GM12878 (cell line): ENCODE measurements at regions not wholly inside any gene's neighbourhood (a gene's known extent, or its start where the extent isn't known, plus 50 kb on each side); places are given as distances from the start of the nearest gene placed in this dataset.
A peak's percentile ranks its signal among the peaks of the same experiment; 100 is the strongest.
"Not testable (repeated sequence)": the region's sequence is repeated elsewhere in the genome, so short reads cannot be mapped to it uniquely, and the experiment has no call there.

Experiments used
- ATAC-seq: fragments of 200-7000 bp; cut with Tn5 transposase; 3 replicates; pipeline ENCODE4 v1.9.1; 2020; ENCODE audit warnings: mild to moderate bottlenecking, moderate library complexity
- BruUV-seq: library from RNA; stranded (reverse); fragments of 400-500 nt; replicated peaks from 2 replicates; lab custom pipeline; 2021; lab: Mats Ljungman, UMichigan
- CTCF ChIA-PET: fragments of 300-600 bp; sonication (Branson Sonifier 250); formaldehyde crosslinking; extraction: SDS; loops from one replicate; lab custom pipeline; 2021; ENCODE audit warnings: inconsistent platforms; lab: Yijun Ruan, JAX
- POLR2A ChIA-PET: fragments of 350-600 bp; formaldehyde crosslinking; extraction: SDS; loops from one replicate; lab custom pipeline; 2021; ENCODE audit warnings: inconsistent platforms; lab: Charles Lee
- RAD21 ChIA-PET: fragments of 300-600 bp; sonication (Branson Sonifier 250); formaldehyde crosslinking; loops from one replicate; lab custom pipeline; 2023; ENCODE audit warnings: antibody characterized with exemption; ENCODE audit not compliant: unreplicated experiment; lab: Charles Lee
- SMC1A ChIA-PET: fragments of 300-600 bp; sonication (Branson Sonifier 250); formaldehyde crosslinking; loops from one replicate; lab custom pipeline; 2023; ENCODE audit not compliant: unreplicated experiment, uncharacterized antibody; lab: Charles Lee
- DNase-seq: peaks from one replicate; pipeline ENCODE4 v3.0.0-alpha.2; 2011; ENCODE audit warnings: low read depth, low spot score
- FAIRE-seq: peaks from 3 replicates; lab custom pipeline; 2011; peaks lifted over from hg19 to GRCh38; lab: Jason Lieb, UNC
- H2AFZ ChIP-seq: 2 replicates; pipeline ENCODE4 v1.6.0; 2011; ENCODE audit warnings: low read depth, low read length, control low read depth; ENCODE audit not compliant: control insufficient read depth
- H3K27ac ChIP-seq: 2 replicates; pipeline ENCODE4 v1.5.1; 2011; ENCODE audit warnings: control low read depth; ENCODE audit not compliant: control insufficient read depth, insufficient read depth
- H3K27me3 ChIP-seq, 2 experiments: replicated peaks in 1 of 2; 2 replicates each; pipeline versions ENCODE4 v1.6.0 to v1.6.1; 2011; ENCODE audit warnings: low read length in 1 of 2; ENCODE audit not compliant: control insufficient read depth in 2 of 2, insufficient read depth in 2 of 2
- H3K36me3 ChIP-seq, 2 experiments: 2 replicates each; pipeline ENCODE4 v1.5.1; 2011; ENCODE audit warnings: low read length in 1 of 2; ENCODE audit not compliant: control insufficient read depth in 2 of 2, insufficient read depth in 2 of 2
- H3K4me1 ChIP-seq: 2 replicates; pipeline ENCODE4 v1.6.1; 2011; ENCODE audit warnings: mild to moderate bottlenecking, low read length, moderate library complexity, mixed read lengths; ENCODE audit not compliant: control insufficient read depth, insufficient read depth
- H3K4me2 ChIP-seq: 2 replicates; pipeline ENCODE4 v1.6.0; 2011; ENCODE audit warnings: control low read depth; ENCODE audit not compliant: control insufficient read depth, insufficient read depth
- H3K4me3 ChIP-seq: fragments of 200-600 bp; sonication (generic); 2 replicates; pipeline ENCODE4 v1.5.1; 2016
- H3K79me2 ChIP-seq: 2 replicates; pipeline ENCODE4 v1.6.0; 2011; ENCODE audit warnings: low read length; ENCODE audit not compliant: control insufficient read depth, insufficient read depth
- H3K9ac ChIP-seq: 2 replicates; pipeline ENCODE4 v1.8.0; 2011; ENCODE audit warnings: low read length, control low read depth, mixed read lengths; ENCODE audit not compliant: control insufficient read depth, insufficient read depth
- H3K9me3 ChIP-seq: replicated peaks from 3 replicates; pipeline ENCODE4 v1.5.1; 2011; ENCODE audit warnings: mild to moderate bottlenecking, low read length; ENCODE audit not compliant: control insufficient read depth, insufficient read depth
- H4K20me1 ChIP-seq: 2 replicates; pipeline ENCODE4 v1.6.0; 2011; ENCODE audit not compliant: control insufficient read depth, insufficient read depth
- CTCF ChIP-seq, 3 experiments: IDR thresholded peaks in 2 of 3; conservative IDR thresholded peaks in 1 of 3; 2 replicates each; pipeline ENCODE4 v1.5.1; 2011; ENCODE audit warnings: low read depth in 3 of 3, low read length in 3 of 3, mild to moderate bottlenecking in 3 of 3, control low read depth in 2 of 3, moderate library complexity in 2 of 3, inconsistent platforms in 1 of 3, mixed read lengths in 1 of 3; ENCODE audit not compliant: control insufficient read depth in 2 of 3, insufficient read depth in 1 of 3; ENCODE audit errors: extremely low read depth in 1 of 3
- GABPA ChIP-seq: IDR thresholded peaks from 2 replicates; pipeline ENCODE4 v1.6.1; 2014; ENCODE audit warnings: antibody characterized with exemption, low read depth, mild to moderate bottlenecking, inconsistent platforms
- MEF2B ChIP-seq: fragments of 450-650 bp; IDR thresholded peaks from 2 replicates; pipeline ENCODE4 v1.6.1; 2018; ENCODE audit warnings: mild to moderate bottlenecking, moderate library complexity; ENCODE audit not compliant: partially characterized antibody, poor library complexity, severe bottlenecking
- ZNF217 ChIP-seq: fragments of 450-650 bp; IDR thresholded peaks from 2 replicates; pipeline ENCODE4 v1.6.1; 2017; ENCODE audit warnings: antibody characterized with exemption, mild to moderate bottlenecking
- WGBS: methylation state at CpG from one replicate; pipeline ENCODE4 v1.1.6; 2016; ENCODE audit warnings: low lambda C conversion rate; ENCODE audit not compliant: insufficient replicate concordance, insufficient coverage; ENCODE audit errors: missing lambda C conversion rate; 5-methylcytosine and 5-hydroxymethylcytosine counted together
- in situ Hi-C: fragments of 300-500 bp; cut with MboI; formaldehyde crosslinking; loops from 9 replicates; pipeline ENCODE4 v1.14.3; 2018; ENCODE audit warnings: mixed read lengths
- intact Hi-C: fragments of 100-400 bp; cut with micrococcal nuclease; formaldehyde crosslinking; loops from one replicate; pipeline ENCODE4 v1.14.2; 2022; ENCODE audit not compliant: unreplicated experiment

GRCh38 chr15:38768970-38769369 is 204.4 kb upstream of the RASGRP1 start:
- POLR2A ChIA-PET, result no interaction called here
- H2AFZ ChIP-seq, result no peak overlapping the region
- FAIRE-seq (no peak), DNase-seq (no peak), ATAC-seq (0 out of 3 replicates have a peak, but pooled peaks have one; percentile 29)
- no peak overlapping the region for H3K4me2 ChIP-seq
- H4K20me1 ChIP-seq, result no peaks in the 10 kb centered on the region
- no peaks in the 10 kb centered on the region for H3K36me3 ChIP-seq
- no peak overlapping the region for H3K27ac ChIP-seq
- H3K4me1 ChIP-seq, result no peaks in the 10 kb centered on the region
- H3K4me3 ChIP-seq, result no peak overlapping the region
- 43% methylated on average over 6 of the region's 6 CpGs for WGBS
- H3K9me3 ChIP-seq, result no peaks in the 10 kb centered on the region
- no peak overlapping the region for H3K9ac ChIP-seq
- TF ChIP-seq CTCF (IDR thresholded peaks at IDR 0.05 in 2 of 3, conservative IDR thresholded peaks at IDR 0.05 in 1 of 3; ENCODE audit: control insufficient read depth in 2 of 3, extremely low read depth in 1 of 3, insufficient read depth in 1 of 3, low read depth in 3 of 3, low read length in 3 of 3), result peak in 2 of 3 experiments; percentile 13 to 19; a peak in 2 of 6 replicates
- no peak for TF ChIP-seq GABPA
- H3K79me2 ChIP-seq, result no peaks in the 10 kb centered on the region
- SMC1A ChIA-PET, result no interaction called here
- intact Hi-C loops, result no loop called here
- RAD21 ChIA-PET, result interaction anchor here (1.1 to 1.2 kb wide), 2 partner anchors 62 to 63 kb away, joined by 3 read pairs; no protein-coding TSS in a partner anchor
- peaks cover 0 to 4% of the 10 kb centered on the region in 2 experiments; a peak in 2 of 4 replicates for H3K27me3 ChIP-seq
- in situ Hi-C loops, result no loop called here
- CTCF ChIA-PET, result interaction anchor here (0.6 to 1.4 kb wide), 5 partner anchors 33 to 988 kb away, joined by 3 to 7 read pairs (median 3); no protein-coding TSS in a partner anchor
- BruUV-seq, result no TSS peak

GRCh38 chr15:38769492-38769891 is 204.9 kb upstream of the RASGRP1 start:
- RAD21 ChIA-PET, result interaction anchor here (0.7 to 1.1 kb wide), 2 partner anchors 64 to 70 kb away, joined by 3 read pairs; no protein-coding TSS in a partner anchor
- DNase-seq, result no peak
- peak; percentile 46 for TF ChIP-seq MEF2B
- no peak for TF ChIP-seq ZNF217
- TF ChIP-seq, all 136 proteins: peak for 1
- POLR2A ChIA-PET, result no interaction called here
- Histone ChIP-seq H3K79me2 (no peaks in the 10 kb centered on the region), H4K20me1 (no peaks in the 10 kb centered on the region), H3K9ac (no peak overlapping the region), H2AFZ (no peak overlapping the region), H3K36me3 (no peaks in the 10 kb centered on the region), H3K4me1 (no peaks in the 10 kb centered on the region), H3K9me3 (no peaks in the 10 kb centered on the region), H3K27ac (no peak overlapping the region), H3K27me3 (peaks cover 0 to 4% of the 10 kb centered on the region in 2 experiments; a peak in 2 of 4 replicates), H3K4me3 (no peak overlapping the region), H3K4me2 (no peak overlapping the region)
- SMC1A ChIA-PET, result interaction anchor here (0.6 kb wide), 1 partner anchor 64 kb away, joined by 3 read pairs; no protein-coding TSS in a partner anchor
- peak; percentile 63 for ATAC-seq
- intact Hi-C loops, result no loop called here
- in situ Hi-C loops, result no loop called here
- BruUV-seq, result no TSS peak
- FAIRE-seq, result no peak
- CTCF ChIA-PET, result interaction anchor here (1.1 kb wide), 3 partner anchors 34 to 63 kb away, joined by 3 to 7 read pairs (median 4); no protein-coding TSS in a partner anchor
- 5% methylated on average over 2 of the region's 2 CpGs for WGBS

GRCh38 chr15:38774076-38774475 is 209.5 kb upstream of the RASGRP1 start:
- H3K27me3 ChIP-seq, ATAC-seq, H3K36me3 ChIP-seq, H3K9me3 ChIP-seq, CTCF ChIA-PET, H3K9ac ChIP-seq, intact Hi-C loops, H3K27ac ChIP-seq, H4K20me1 ChIP-seq, POLR2A ChIA-PET, H3K4me2 ChIP-seq, BruUV-seq, DNase-seq, H3K4me3 ChIP-seq, RAD21 ChIA-PET, SMC1A ChIA-PET, H3K79me2 ChIP-seq, in situ Hi-C loops, FAIRE-seq, H2AFZ ChIP-seq, H3K4me1 ChIP-seq: not testable (repeated sequence)
- 0% methylated on average over 2 of the region's 2 CpGs for WGBS
